Effector CD4-positive, alpha-beta T cell (primary cell): ENCODE measurements at regions not wholly inside any gene's neighbourhood (a gene's known extent, or its start where the extent isn't known, plus 50 kb on each side); places are given as distances from the start of the nearest gene placed in this dataset.

Experiments
- DNase-seq: peaks from one replicate; pipeline ENCODE4 v3.0.0-alpha.2; 2020

DNA sequence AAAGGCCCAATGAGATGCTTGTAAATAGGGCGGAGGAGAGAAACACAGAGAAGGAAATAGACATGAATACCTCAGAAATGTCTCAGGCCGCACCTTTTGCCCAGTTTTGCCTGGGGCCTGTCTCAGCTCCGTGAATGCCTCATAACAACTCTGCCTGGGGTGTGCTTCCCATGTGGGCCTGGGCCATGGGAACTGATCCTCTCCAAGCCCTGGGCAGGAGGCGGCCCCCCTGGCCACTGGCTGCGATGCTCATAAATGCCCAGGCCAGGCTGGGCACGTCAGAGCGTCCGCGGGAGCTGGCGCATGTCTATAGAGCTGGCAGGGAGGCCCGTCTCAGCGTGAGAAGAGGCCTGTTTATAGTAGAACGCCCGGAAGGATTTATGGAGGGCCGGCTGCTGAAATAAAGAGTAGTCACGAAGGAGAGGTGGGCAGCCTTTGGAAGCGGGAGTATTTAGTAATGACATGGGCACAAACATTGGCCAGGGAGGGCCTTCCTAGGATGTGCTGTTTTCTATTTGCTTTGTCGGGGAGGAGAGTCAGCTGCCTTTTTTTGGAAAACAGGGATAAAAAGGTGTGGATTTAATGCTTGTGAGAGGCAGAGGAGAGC, 85.9 kb upstream of the IGF1R start:
- DNase-seq: no peak

DNA sequence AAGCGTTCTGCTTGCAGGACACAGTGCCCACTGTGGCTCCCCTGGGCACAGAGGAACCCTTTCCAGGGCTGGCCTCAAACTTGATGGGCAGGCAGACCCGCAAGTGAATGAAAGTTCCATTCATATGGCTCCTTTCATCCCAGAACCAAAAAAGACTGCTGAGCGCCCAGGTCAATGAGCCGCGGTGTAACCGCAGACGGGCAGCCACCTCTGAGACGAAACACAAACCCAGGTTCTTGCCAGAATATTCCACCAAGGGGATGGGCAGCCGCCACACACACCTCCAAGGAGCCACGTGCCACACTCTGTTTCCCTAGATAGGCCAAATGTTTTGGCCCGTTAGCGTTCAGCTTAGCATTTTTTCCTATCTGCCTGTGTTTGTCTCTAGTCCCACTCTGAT, 82.8 kb upstream of the IGF1R start:
- no peak for DNase-seq

- DNase-seq: no peak
Observed at GRCh38 chr15:98567951-98568350, 80.4 kb upstream of the IGF1R start.

- DNase-seq: no peak
Observed at GRCh38 chr15:98568382-98569017, 79.8 kb upstream of the IGF1R start.

GRCh38 chr15:98570119-98570518, 78.2 kb upstream of the IGF1R start:
- no peak for DNase-seq

DNA sequence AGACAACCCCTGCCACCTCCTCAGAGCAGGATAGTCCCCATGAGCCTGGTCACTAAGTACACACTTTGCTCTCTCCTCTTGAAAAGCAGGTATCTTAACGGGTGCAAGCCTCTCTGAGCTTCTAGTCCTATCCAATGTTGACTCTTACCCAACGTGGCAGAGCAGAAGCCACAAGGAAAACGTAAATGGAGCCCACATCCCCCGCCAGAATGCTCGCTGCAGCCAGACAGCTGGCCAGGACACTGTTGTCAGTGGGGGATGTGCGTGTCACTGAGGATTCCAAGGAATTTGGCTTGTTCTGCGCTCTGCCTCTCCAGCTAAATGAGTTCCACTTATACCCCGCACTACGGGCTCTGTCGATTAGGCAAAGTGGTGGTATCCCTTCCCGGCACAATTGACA, 67.8 kb upstream of the IGF1R start:
- DNase-seq: no peak

DNA sequence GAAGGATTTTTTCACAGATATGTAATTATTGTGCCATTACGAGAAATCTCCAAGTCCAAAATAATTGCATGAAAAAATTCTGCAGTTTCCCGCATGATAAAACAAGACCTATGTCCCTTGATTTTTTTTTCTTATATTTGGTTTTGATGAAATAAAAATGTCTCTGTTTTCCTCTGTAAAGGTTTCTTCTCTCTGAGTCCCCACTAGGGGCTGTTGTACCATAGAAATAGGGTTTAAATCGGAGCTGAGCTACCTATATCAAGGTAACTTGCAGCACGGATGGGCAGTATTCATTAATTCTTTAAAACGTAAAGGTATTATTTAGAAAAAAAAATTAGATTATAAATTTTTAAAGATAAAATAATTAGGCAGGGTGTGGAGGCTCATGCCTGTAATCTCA, 66.6 kb upstream of the IGF1R start:
- DNase-seq: no peak

DNA sequence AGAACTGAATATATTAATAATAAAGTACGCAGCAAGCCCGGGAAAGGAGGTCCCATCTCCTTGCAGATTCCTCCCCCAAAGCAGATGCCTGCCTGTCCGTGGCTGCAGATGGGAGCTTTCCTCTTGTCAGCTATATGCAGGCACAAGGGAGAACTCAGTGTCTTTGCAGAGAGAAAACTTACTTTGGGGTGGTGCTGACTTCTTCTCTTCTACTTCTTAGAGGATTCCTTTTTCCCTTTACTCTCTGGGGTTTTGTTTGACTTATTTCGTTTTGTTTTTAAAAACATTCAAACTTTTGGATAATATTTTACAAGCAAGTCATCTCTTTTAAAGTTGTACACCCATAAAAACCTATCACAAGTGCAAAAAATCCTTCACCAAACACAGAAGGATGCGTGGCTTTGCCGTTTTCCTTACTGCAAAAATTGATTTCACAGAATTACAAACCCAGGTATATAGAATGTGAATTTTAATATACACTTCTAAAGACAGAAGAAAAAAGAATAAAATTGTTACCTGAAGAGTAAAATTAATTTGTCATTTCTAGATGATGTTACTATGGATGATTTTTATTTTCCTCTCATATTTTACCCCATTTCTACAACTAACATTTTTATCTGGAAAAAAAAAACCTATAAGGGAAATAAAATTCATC, 65.3 kb upstream of the IGF1R start:
- no peak for DNase-seq

- DNase-seq: no peak
Observed at GRCh38 chr15:98583771-98584430, 64.4 kb upstream of the IGF1R start.

- DNase-seq: no peak
Observed at GRCh38 chr15:98586066-98586465, 62.3 kb upstream of the IGF1R start.

DNA sequence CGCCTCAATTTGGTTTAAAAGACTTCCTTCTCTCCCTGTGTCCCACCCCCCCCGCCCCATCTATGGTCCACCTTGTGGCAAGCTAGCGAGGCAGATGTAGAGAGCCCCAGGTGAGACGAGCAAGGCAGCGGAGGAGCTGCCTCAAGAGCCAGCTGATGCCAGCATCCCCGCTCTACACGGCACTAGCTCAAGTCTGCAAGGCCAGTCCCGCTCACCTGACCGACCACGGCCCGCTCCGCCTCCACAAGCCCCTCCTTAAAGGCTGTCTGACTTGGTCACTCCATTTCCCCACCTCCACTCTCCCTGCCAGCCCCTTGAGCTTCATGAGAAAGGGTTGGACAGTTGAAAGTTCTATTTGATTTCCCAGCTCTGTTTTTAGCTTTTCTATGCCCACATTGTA, 56.2 kb upstream of the IGF1R start:
- no peak for DNase-seq

DNA sequence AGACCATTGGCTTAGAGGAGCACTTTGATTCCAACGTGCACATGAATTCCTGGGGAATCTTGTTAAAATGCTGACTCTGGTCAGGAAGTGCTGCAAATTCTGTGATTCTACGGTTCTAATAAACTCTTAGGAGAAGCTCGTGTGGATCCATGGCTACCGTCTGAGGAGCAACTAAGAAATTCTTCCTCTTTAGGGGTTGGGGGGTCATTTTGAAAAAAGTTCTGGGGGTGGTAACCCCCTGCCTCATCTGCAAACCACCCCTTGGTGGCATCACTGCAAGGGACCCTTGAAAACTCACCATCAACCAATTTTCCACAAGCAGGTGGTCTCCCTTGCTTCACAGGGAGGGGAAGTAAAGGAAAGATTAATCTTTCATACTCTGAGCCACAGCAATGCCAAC, 52.2 kb upstream of the IGF1R start:
- DNase-seq: no peak

GRCh38 chr15:98596885-98597392, 51.4 kb upstream of the IGF1R start:
- DNase-seq: no peak

- DNase-seq: no peak
Observed at GRCh38 chr15:98597666-98598065, 50.7 kb upstream of the IGF1R start.
